Ovary (tissue), 3 donors: ENCODE measurements at regions not wholly inside any gene's neighbourhood (a gene's known extent, or its start where the extent isn't known, plus 50 kb on each side); places are given as distances from the start of the nearest gene placed in this dataset.

ENCODE experiments used
- CTCF ChIP-seq, 3 donors: fragments of 450-650 bp in 2 of 3; fragments of 200-600 bp in 1 of 3; IDR thresholded peaks; one replicate each; pipeline versions ENCODE4 v1.5.1 to v1.8.0; 2016 to 2022; ENCODE audit warnings: antibody characterized with exemption in 3 of 3, mild to moderate bottlenecking in 1 of 3
- EP300 ChIP-seq: sonication (generic); formaldehyde crosslinking; IDR thresholded peaks from one replicate; pipeline ENCODE4 v1.6.1; 2017; ENCODE audit warnings: antibody characterized with exemption
- POLR2A ChIP-seq: fragments of 450-650 bp; IDR thresholded peaks from one replicate; pipeline ENCODE4 v1.6.1; 2017; ENCODE audit warnings: antibody characterized with exemption, mild to moderate bottlenecking, moderate library complexity
- donor health status: DM: no; HTN: no; CAD: no.

GRCh38 chr4:152010710-152011079, 249.9 kb upstream of the GATB start:
- TF ChIP-seq CTCF (IDR thresholded peaks at IDR 0.05) (no peak), POLR2A (no peak), EP300 (no peak)
